GM23248 (cell line): ENCODE measurements at regions not wholly inside any gene's neighbourhood (a gene's known extent, or its start where the extent isn't known, plus 50 kb on each side); places are given as distances from the start of the nearest gene placed in this dataset.

Experiments used
- DNase-seq: peaks from one replicate; pipeline ENCODE4 v3.0.0-alpha.2; 2015
- H2AFZ ChIP-seq: fragments of 200-600 bp; sonication (generic); 2 replicates; pipeline ENCODE4 v1.6.1; 2016; ENCODE audit warnings: antibody characterized with exemption
- H3F3A ChIP-seq: fragments of 200-600 bp; sonication (generic); 2 replicates; pipeline ENCODE4 v1.6.1; 2016; ENCODE audit warnings: mild to moderate bottlenecking, antibody characterized with exemption, mixed run types; ENCODE audit not compliant: insufficient read depth
- H3K27ac ChIP-seq: fragments of 200-600 bp; sonication (generic); 2 replicates; pipeline ENCODE4 v1.5.1; 2016; ENCODE audit warnings: mild to moderate bottlenecking
- H3K27me3 ChIP-seq: fragments of 200-600 bp; sonication (generic); replicated peaks from 2 replicates; pipeline ENCODE4 v1.6.1; 2016; ENCODE audit warnings: mild to moderate bottlenecking; ENCODE audit not compliant: insufficient read depth
- H3K36me3 ChIP-seq: fragments of 200-600 bp; sonication (generic); 2 replicates; pipeline ENCODE4 v1.6.1; 2016; ENCODE audit warnings: low read depth, mild to moderate bottlenecking
- H3K4me1 ChIP-seq: fragments of 200-600 bp; sonication (generic); 2 replicates; pipeline ENCODE4 v1.6.1; 2016; ENCODE audit warnings: mild to moderate bottlenecking; ENCODE audit not compliant: insufficient read depth
- H3K4me2 ChIP-seq: fragments of 200-600 bp; sonication (generic); one replicate; pipeline ENCODE4 v1.6.1; 2016; ENCODE audit warnings: mild to moderate bottlenecking; ENCODE audit not compliant: unreplicated experiment
- H3K4me3 ChIP-seq: fragments of 200-600 bp; sonication (generic); 2 replicates; pipeline ENCODE4 v1.5.1; 2016; ENCODE audit warnings: mild to moderate bottlenecking
- H3K79me2 ChIP-seq: fragments of 200-600 bp; sonication (generic); 2 replicates; pipeline ENCODE4 v1.6.1; 2016; ENCODE audit warnings: mild to moderate bottlenecking; ENCODE audit not compliant: insufficient read depth
- H3K9ac ChIP-seq: fragments of 200-600 bp; sonication (generic); 2 replicates; pipeline ENCODE4 v1.6.1; 2016; ENCODE audit warnings: mild to moderate bottlenecking
- H3K9me2 ChIP-seq: fragments of 200-600 bp; sonication (generic); 2 replicates; pipeline ENCODE4 v1.6.1; 2016; ENCODE audit warnings: mixed run types, mild to moderate bottlenecking, moderate library complexity; ENCODE audit not compliant: insufficient read depth
- H3K9me3 ChIP-seq: fragments of 200-600 bp; sonication (generic); one replicate; pipeline ENCODE4 v1.6.1; 2017; ENCODE audit warnings: low read depth
- H4K20me1 ChIP-seq: fragments of 200-600 bp; sonication (generic); 2 replicates; pipeline ENCODE4 v1.6.0; 2016; ENCODE audit not compliant: insufficient read depth
- EZH2 ChIP-seq: fragments of 200-600 bp; sonication (generic); IDR thresholded peaks from 2 replicates; pipeline ENCODE4 v1.6.1; 2018; ENCODE audit warnings: antibody characterized with exemption, mild to moderate bottlenecking; ENCODE audit not compliant: insufficient read depth, poor library complexity, severe bottlenecking
- EZH2phosphoT487 ChIP-seq: fragments of 200-600 bp; sonication (generic); IDR thresholded peaks from 2 replicates; pipeline ENCODE4 v1.6.1; 2018; ENCODE audit warnings: antibody characterized with exemption, moderate library complexity, mild to moderate bottlenecking, low read depth; ENCODE audit not compliant: insufficient read depth
- WGBS, 2 experiments: methylation state at CpG; one replicate each; pipeline ENCODE4 v1.1.6; 2015 to 2017; ENCODE audit warnings: low lambda C conversion rate in 2 of 2, low coverage in 1 of 2; ENCODE audit errors: missing lambda C conversion rate in 2 of 2; 5-methylcytosine and 5-hydroxymethylcytosine counted together
- in situ Hi-C: fragments of 300-500 bp; cut with MboI; formaldehyde crosslinking; loops from 2 replicates; pipeline ENCODE4 v1.15.0; 2020

GRCh38 chr5:125137535-125137934, 391.1 kb upstream of the ZNF608 start:
- no peaks in the 10 kb centered on the region for H3K9me3 ChIP-seq
- TF ChIP-seq EZH2, result no peak
- no peak for TF ChIP-seq EZH2phosphoT487
- in situ Hi-C loops, result no loop called here
- H3K9me2 ChIP-seq, result no peaks in the 10 kb centered on the region
- H2AFZ ChIP-seq, result no peak overlapping the region
- no peak overlapping the region for H3K9ac ChIP-seq
- H3K79me2 ChIP-seq, result no peaks in the 10 kb centered on the region
- peaks cover 31% of the 10 kb centered on the region for H3K4me1 ChIP-seq
- no peaks in the 10 kb centered on the region for H4K20me1 ChIP-seq
- no peak for DNase-seq
- no peaks in the 10 kb centered on the region for H3K27me3 ChIP-seq
- no peak overlapping the region for H3K4me3 ChIP-seq
- H3K36me3 ChIP-seq, result no peaks in the 10 kb centered on the region
- WGBS, 2 experiments, result 60 to 67% methylated on average over 3 of the region's 3 CpGs
- no peak overlapping the region for H3K27ac ChIP-seq
- H3K4me2 ChIP-seq, result no peak overlapping the region
- H3F3A ChIP-seq, result peaks cover 27% of the 10 kb centered on the region

- Histone ChIP-seq H2AFZ (no peak overlapping the region), H3K9me3 (no peaks in the 10 kb centered on the region), H3K4me1 (peaks cover 35% of the 10 kb centered on the region), H3K79me2 (no peaks in the 10 kb centered on the region), H3K27me3 (no peaks in the 10 kb centered on the region), H3K9me2 (no peaks in the 10 kb centered on the region), H3K9ac (no peak overlapping the region), H3F3A (peaks cover 27% of the 10 kb centered on the region), H3K4me2 (no peak overlapping the region), H4K20me1 (no peaks in the 10 kb centered on the region), H3K4me3 (no peak overlapping the region), H3K36me3 (no peaks in the 10 kb centered on the region), H3K27ac (no peak overlapping the region)
- WGBS, 2 experiments, result 34 to 35% methylated on average over 1 of the region's 1 CpG
- TF ChIP-seq EZH2 (no peak), EZH2phosphoT487 (no peak)
- DNase-seq, result no peak
- in situ Hi-C loops, result no loop called here
Observed at GRCh38 chr5:125138266-125138665, 391.8 kb upstream of the ZNF608 start.

- DNase-seq, result no peak
- H3K9ac ChIP-seq, result no peak overlapping the region
- H3K9me3 ChIP-seq, result no peaks in the 10 kb centered on the region
- no peak overlapping the region for H3K4me2 ChIP-seq
- no peaks in the 10 kb centered on the region for H3K79me2 ChIP-seq
- no peak overlapping the region for H2AFZ ChIP-seq
- no peaks in the 10 kb centered on the region for H3K9me2 ChIP-seq
- no peak overlapping the region for H3K4me3 ChIP-seq
- no peaks in the 10 kb centered on the region for H3K27me3 ChIP-seq
- H3K4me1 ChIP-seq, result peaks cover 28% of the 10 kb centered on the region
- WGBS, 2 experiments, result 92 to 95% methylated on average over 2 of the region's 2 CpGs
- no peaks in the 10 kb centered on the region for H3K36me3 ChIP-seq
- in situ Hi-C loops, result no loop called here
- H3F3A ChIP-seq, result peaks cover 20% of the 10 kb centered on the region; the same call in 1 of the 2 replicates
- TF ChIP-seq EZH2, result no peak
- TF ChIP-seq EZH2phosphoT487, result no peak
- no peak overlapping the region for H3K27ac ChIP-seq
- no peaks in the 10 kb centered on the region for H4K20me1 ChIP-seq
Observed at GRCh38 chr5:125139590-125139989, 393.2 kb upstream of the ZNF608 start.

GRCh38 chr5:125140220-125140619, 393.8 kb upstream of the ZNF608 start:
- Histone ChIP-seq H3K9me3 (no peaks in the 10 kb centered on the region), H3K4me2 (peak overlapping the region; percentile 29), H3K4me3 (no peak overlapping the region), H3K9ac (no peak overlapping the region), H2AFZ (no peak overlapping the region), H3K9me2 (no peaks in the 10 kb centered on the region), H3K79me2 (no peaks in the 10 kb centered on the region), H3K27ac (no peak overlapping the region), H3K4me1 (peaks cover 23% of the 10 kb centered on the region), H3F3A (peaks cover 16% of the 10 kb centered on the region; the same call in 1 of the 2 replicates), H3K36me3 (no peaks in the 10 kb centered on the region), H4K20me1 (no peaks in the 10 kb centered on the region), H3K27me3 (no peaks in the 10 kb centered on the region)
- in situ Hi-C loops, result no loop called here
- TF ChIP-seq EZH2 (no peak), EZH2phosphoT487 (no peak)
- no peak for DNase-seq
- WGBS, 2 experiments, result 81 to 84% methylated on average over 4 of the region's 4 CpGs

GRCh38 chr5:125140855-125141254, 394.4 kb upstream of the ZNF608 start:
- Histone ChIP-seq H3F3A (peaks cover 11% of the 10 kb centered on the region; the same call in 1 of the 2 replicates), H4K20me1 (no peaks in the 10 kb centered on the region), H3K4me3 (no peak overlapping the region), H2AFZ (no peak overlapping the region), H3K9ac (no peak overlapping the region), H3K4me2 (peak overlapping the region; percentile 29), H3K4me1 (peaks cover 20% of the 10 kb centered on the region; the same call in 1 of the 2 replicates), H3K79me2 (no peaks in the 10 kb centered on the region), H3K27me3 (no peaks in the 10 kb centered on the region), H3K27ac (no peak overlapping the region), H3K9me3 (no peaks in the 10 kb centered on the region), H3K36me3 (no peaks in the 10 kb centered on the region), H3K9me2 (no peaks in the 10 kb centered on the region)
- in situ Hi-C loops, result no loop called here
- WGBS, 2 experiments, result 3 to 9% methylated on average over 2 of the region's 2 CpGs
- DNase-seq, result peak; percentile 90
- TF ChIP-seq EZH2 (no peak), EZH2phosphoT487 (no peak)
